Lung (tissue), 11 donors: ENCODE measurements at regions not wholly inside any gene's neighbourhood (a gene's known extent, or its start where the extent isn't known, plus 50 kb on each side); places are given as distances from the start of the nearest gene placed in this dataset.
"Not testable (repeated sequence)": the region's sequence is repeated elsewhere in the genome, so short reads cannot be mapped to it uniquely, and the experiment has no call there.

Source experiments
- ATAC-seq: fragments of 200-7000 bp; cut with Tn5 transposase; one replicate; pipeline ENCODE4 v1.9.1; 2020; ENCODE audit warnings: moderate number of reproducible peaks; ENCODE audit not compliant: insufficient read depth, low FRiP score
- DNase-seq, 3 donors: peaks; one replicate each; pipeline ENCODE4 v3.0.0-alpha.2; 2013 to 2017
- H3K27ac ChIP-seq, 2 donors: one replicate each; pipeline ENCODE4 v1.5.1; 2013; ENCODE audit warnings: mild to moderate bottlenecking in 2 of 2, moderate library complexity in 2 of 2, control low read depth in 1 of 2, inconsistent platforms in 1 of 2, low read depth in 1 of 2, low read length in 1 of 2
- H3K27me3 ChIP-seq, 3 donors: one replicate each; pipeline ENCODE4 v1.5.1; 2013; ENCODE audit warnings: low read length in 2 of 3; ENCODE audit not compliant: control insufficient read depth in 3 of 3, insufficient read depth in 3 of 3
- H3K36me3 ChIP-seq, 4 donors: one replicate each; pipeline ENCODE4 v1.5.1; 2013; ENCODE audit warnings: low read length in 4 of 4, mild to moderate bottlenecking in 1 of 4, moderate library complexity in 1 of 4; ENCODE audit not compliant: control insufficient read depth in 4 of 4, insufficient read depth in 4 of 4
- H3K4me1 ChIP-seq, 5 donors: one replicate each; pipeline ENCODE4 v1.5.1; 2013; ENCODE audit warnings: low read length in 5 of 5, mild to moderate bottlenecking in 2 of 5, moderate library complexity in 1 of 5; ENCODE audit not compliant: control insufficient read depth in 5 of 5, insufficient read depth in 5 of 5
- H3K4me3 ChIP-seq: one replicate; pipeline ENCODE4 v1.5.1; 2013; ENCODE audit warnings: mild to moderate bottlenecking, control low read depth, moderate library complexity
- H3K9ac ChIP-seq, 2 donors: one replicate each; pipeline ENCODE4 v1.5.1; 2013; ENCODE audit warnings: low read length in 2 of 2, control low read depth in 1 of 2; ENCODE audit not compliant: insufficient read depth in 1 of 2
- H3K9me3 ChIP-seq, 4 donors: one replicate each; pipeline ENCODE4 v1.5.1; 2013; ENCODE audit warnings: low read length in 3 of 4, mild to moderate bottlenecking in 1 of 4, moderate library complexity in 1 of 4; ENCODE audit not compliant: control insufficient read depth in 4 of 4, insufficient read depth in 3 of 4
- WGBS, 2 donors: extraction: QIAGEN DNeasy Blood & Tissue Kit; methylation state at CpG; one replicate each; pipeline ENCODE4 v1.1.7; 2013; 5-methylcytosine and 5-hydroxymethylcytosine counted together
- TF ChIP-seq, protein P1 (sequence below): IDR thresholded peaks from 2 replicates; pipeline ENCODE4 v1.5.1; 2012; ENCODE audit warnings: mild to moderate bottlenecking; ENCODE audit errors: control extremely low read depth, extremely low read depth
- donor health status: control.
- donor health status: control.
- donor health status: Bipolar disorder and iron deficiency.
- donor health status: healthy.
- donor health status: DM: yes; HTN: yes; CAD: no.

DNA sequence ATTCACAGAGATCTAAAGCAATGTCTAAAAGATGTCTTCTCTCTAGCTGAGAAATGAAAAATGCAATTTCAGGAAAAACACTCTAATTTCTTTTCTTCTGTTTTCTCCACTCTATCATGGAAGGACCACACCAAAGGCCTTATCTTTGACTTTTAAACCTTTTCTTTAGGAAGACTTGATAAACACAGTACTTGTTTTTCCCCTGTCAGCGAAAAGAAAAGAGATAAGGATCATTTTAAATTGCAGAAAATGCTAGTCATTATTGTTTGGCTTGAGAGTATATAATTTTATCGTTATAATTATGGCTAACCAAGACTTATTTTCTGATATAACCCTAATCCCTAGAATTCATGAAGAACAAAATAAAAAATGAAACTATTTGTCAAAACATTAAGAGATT lies 462.4 kb upstream of the API5 start:
- DNase-seq = no peak
- WGBS, 2 donors = 44 to 70% methylated on average over 2 of the region's 2 CpGs

DNA sequence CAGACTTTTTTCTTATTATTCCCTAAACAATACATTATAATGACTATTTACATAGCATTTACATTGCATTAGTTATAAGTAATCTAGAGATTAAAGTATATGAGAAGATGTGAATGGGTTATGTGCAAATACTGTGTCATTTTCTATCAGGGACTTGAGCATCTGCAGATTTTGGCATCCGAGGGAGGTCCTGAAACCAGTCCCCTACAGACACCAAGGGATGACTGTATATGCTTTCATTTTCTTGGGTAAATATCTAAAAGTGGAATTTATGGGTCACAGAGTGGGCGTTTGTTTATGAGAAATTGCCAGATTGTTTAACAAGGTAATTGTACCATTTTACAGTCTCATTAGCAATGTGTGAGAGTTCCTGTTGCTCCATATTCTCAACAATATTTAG lies 454.5 kb upstream of the API5 start:
- no peak overlapping the region for H3K9ac ChIP-seq
- no peaks in the 10 kb centered on the region for H3K9me3 ChIP-seq
- TF ChIP-seq, protein P1, sequence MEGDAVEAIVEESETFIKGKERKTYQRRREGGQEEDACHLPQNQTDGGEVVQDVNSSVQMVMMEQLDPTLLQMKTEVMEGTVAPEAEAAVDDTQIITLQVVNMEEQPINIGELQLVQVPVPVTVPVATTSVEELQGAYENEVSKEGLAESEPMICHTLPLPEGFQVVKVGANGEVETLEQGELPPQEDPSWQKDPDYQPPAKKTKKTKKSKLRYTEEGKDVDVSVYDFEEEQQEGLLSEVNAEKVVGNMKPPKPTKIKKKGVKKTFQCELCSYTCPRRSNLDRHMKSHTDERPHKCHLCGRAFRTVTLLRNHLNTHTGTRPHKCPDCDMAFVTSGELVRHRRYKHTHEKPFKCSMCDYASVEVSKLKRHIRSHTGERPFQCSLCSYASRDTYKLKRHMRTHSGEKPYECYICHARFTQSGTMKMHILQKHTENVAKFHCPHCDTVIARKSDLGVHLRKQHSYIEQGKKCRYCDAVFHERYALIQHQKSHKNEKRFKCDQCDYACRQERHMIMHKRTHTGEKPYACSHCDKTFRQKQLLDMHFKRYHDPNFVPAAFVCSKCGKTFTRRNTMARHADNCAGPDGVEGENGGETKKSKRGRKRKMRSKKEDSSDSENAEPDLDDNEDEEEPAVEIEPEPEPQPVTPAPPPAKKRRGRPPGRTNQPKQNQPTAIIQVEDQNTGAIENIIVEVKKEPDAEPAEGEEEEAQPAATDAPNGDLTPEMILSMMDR = no peak

More for the DNA sequence above, 462.4 kb upstream of the API5 start:
- ATAC-seq = no peak
- Histone ChIP-seq H3K4me3 (no peak overlapping the region), H3K9ac (no peak overlapping the region), H3K27me3 (no peaks in the 10 kb centered on the region), H3K36me3 (no peaks in the 10 kb centered on the region), H3K4me1 (peaks cover 0 to 11% (median 0%) of the 10 kb centered on the region in 5 donors), H3K9me3 (no peaks in the 10 kb centered on the region), H3K27ac (no peak overlapping the region)
- TF ChIP-seq, protein P1 = no peak

DNA sequence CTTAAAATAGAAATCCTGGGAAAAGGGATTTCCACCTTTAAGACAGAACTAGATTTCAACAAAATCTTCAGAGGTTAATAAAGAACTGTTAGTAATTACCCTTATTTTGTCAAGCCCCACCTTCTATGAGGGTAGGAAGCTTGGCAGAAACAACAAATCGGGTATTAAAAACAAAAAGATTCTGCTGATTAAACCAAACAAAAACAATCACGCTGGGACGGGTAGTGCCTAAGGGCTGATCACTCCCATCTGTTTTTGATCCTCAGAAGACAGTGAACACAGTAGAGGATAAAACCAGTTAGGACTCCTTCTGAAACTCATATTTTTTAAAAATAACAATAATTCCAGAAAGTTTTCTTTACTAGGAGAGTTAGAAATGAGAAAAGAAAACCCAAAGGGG lies 441.3 kb upstream of the API5 start:
- TF ChIP-seq, protein P1 = no peak
- DNase-seq (no peak), ATAC-seq (no peak)
- H3K4me3 ChIP-seq = no peak overlapping the region
- H3K4me1 ChIP-seq = no peaks in the 10 kb centered on the region
- peaks cover 0 to 9% (median 0%) of the 10 kb centered on the region in 4 donors for H3K9me3 ChIP-seq
- no peaks in the 10 kb centered on the region for H3K27me3 ChIP-seq
- no peaks in the 10 kb centered on the region for H3K36me3 ChIP-seq
- 49 to 73% methylated on average over 3 of the region's 3 CpGs for WGBS, 2 donors
- no peak overlapping the region for H3K27ac ChIP-seq
- no peak overlapping the region for H3K9ac ChIP-seq

More for the DNA sequence above, 454.5 kb upstream of the API5 start:
- no peaks in the 10 kb centered on the region for H3K36me3 ChIP-seq
- ATAC-seq (no peak), DNase-seq (no peak)
- no peak overlapping the region for H3K27ac ChIP-seq
- no peaks in the 10 kb centered on the region for H3K4me1 ChIP-seq
- H3K27me3 ChIP-seq = no peaks in the 10 kb centered on the region
- no peak overlapping the region for H3K4me3 ChIP-seq
- WGBS, 2 donors = 47 to 71% methylated on average over 2 of the region's 2 CpGs

DNA sequence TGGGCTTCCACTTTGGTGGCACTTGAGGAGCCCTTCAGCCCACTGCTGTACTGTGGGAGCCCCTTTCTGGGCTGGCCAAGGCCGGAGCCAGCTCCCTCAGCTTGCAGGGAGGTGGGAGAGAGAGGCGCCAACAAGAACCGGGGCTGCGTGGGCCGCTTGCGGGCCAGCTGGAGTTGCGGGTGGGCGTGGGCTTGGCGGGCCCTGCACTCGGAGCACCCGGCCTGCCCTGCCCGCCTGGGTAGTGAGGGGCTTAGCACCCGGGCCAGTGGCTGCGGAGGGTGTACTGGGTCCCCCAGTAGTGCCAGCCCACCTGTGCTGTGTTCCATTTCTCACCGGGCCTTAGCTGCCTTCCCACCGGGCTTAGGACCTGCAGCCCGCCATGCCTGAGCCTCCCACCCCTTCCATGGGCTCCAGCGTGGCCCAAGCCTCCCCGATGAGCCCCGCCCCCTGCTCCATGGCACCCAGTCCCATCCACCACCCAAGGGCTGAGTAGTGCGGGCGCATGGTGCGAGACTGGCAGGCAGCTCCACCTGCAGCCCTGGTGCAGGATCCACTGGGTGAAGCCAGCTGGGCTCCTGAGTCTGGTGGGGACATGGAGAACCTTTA lies 437.9 kb upstream of the API5 start:
- H3K27me3 ChIP-seq, H3K27ac ChIP-seq, H3K9me3 ChIP-seq, DNase-seq, H3K9ac ChIP-seq, H3K36me3 ChIP-seq, ATAC-seq, H3K4me3 ChIP-seq, H3K4me1 ChIP-seq: not testable (repeated sequence)
- 94 to 96% methylated on average over 23 of the region's 23 CpGs for WGBS, 2 donors

DNA sequence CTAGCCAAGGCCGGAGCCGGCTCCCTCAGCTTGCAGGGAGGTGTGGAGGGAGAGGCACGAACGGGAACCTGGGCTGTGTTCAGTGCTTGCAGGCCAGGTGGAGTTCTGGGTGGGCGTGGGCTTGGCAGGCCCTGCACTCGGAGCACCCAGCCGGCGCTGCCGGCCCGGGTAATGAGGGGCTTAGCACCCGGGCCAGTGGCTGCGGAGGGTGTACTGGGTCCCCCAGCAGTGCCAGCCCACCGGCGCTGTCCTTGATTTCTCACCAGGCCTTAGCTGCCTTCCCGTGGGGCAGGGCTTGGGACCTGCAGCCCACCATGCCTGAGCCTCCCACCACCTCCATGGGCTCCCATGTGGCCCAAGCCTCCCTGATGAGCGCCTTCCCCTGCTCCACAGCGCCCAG lies 430.5 kb upstream of the API5 start:
- H3K36me3 ChIP-seq, ATAC-seq, H3K9ac ChIP-seq, H3K9me3 ChIP-seq, DNase-seq, H3K4me3 ChIP-seq, H3K27me3 ChIP-seq, H3K4me1 ChIP-seq, H3K27ac ChIP-seq: not testable (repeated sequence)
- 90 to 92% methylated on average over 17 of the region's 17 CpGs for WGBS, 2 donors
